Esophagus muscularis mucosa (tissue), 4 donors: ENCODE measurements at regions not wholly inside any gene's neighbourhood (a gene's known extent, or its start where the extent isn't known, plus 50 kb on each side); places are given as distances from the start of the nearest gene placed in this dataset.

ENCODE experiments used
- CTCF ChIP-seq, 3 experiments: fragments of 200-600 bp in 2 of 3; fragments of 450-650 bp in 1 of 3; sonication (generic) in 2 of 3; IDR thresholded peaks; one replicate each; pipeline ENCODE4 v1.5.1; 2017 to 2019; ENCODE audit warnings: antibody characterized with exemption in 3 of 3, mild to moderate bottlenecking in 2 of 3, moderate library complexity in 1 of 3
- EP300 ChIP-seq: sonication (generic); formaldehyde crosslinking; IDR thresholded peaks from one replicate; pipeline ENCODE4 v1.6.1; 2017; ENCODE audit warnings: antibody characterized with exemption
- POLR2A ChIP-seq: fragments of 450-650 bp; IDR thresholded peaks from one replicate; pipeline ENCODE4 v1.6.1; 2017; ENCODE audit warnings: antibody characterized with exemption, moderate library complexity, mild to moderate bottlenecking, low read depth
- POLR2AphosphoS5 ChIP-seq, 2 donors: sonication (generic); formaldehyde crosslinking; IDR thresholded peaks; one replicate each; pipeline ENCODE4 v1.6.1; 2017; ENCODE audit warnings: antibody characterized with exemption in 2 of 2

- TF ChIP-seq CTCF (IDR thresholded peaks at IDR 0.05) (no peak), POLR2AphosphoS5 (IDR thresholded peaks at IDR 0.05) (no peak), POLR2A (no peak), EP300 (no peak)
Measured at GRCh38 chr4:4717692-4718091, 141.8 kb upstream of the MSX1 start.
